ENCODE measurements at regions not wholly inside any gene's neighbourhood (a gene's known extent, or its start where the extent isn't known, plus 50 kb on each side); places are given as distances from the start of the nearest gene placed in this dataset.

DNA sequence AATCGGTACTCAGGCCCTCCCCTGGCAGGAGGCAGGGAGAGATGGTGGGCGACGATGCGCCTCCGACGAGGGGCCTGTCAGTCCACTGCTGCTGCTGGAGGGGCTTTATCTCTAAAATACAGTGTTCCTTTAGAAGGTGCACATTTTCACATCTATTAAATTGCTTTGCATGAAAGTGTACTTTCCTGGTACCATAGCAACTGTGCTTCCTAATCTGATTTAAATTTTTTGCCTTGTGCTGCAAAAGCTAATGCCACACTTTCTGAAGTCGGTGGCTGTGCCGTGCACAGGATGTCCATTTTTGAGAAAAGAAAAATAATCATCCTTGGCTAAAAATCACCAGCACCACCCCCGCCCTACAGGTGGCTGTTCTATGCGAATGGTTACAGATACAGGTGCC lies 262.0 kb upstream of the CDH4 start:
- no peak overlapping the region for H3K27ac ChIP-seq (ENCODE audit: insufficient read depth in 1 of 2, low read depth in 1 of 2, low read length in 2 of 2, poor library complexity in 1 of 2, severe bottlenecking in 2 of 2)
- POLR2A ChIA-PET: no interaction called here
- 100% methylated on average over 4 of the region's 10 CpGs for WGBS (ENCODE audit: insufficient coverage)
- CTCF ChIA-PET: no interaction called here
- H3K4me3 ChIP-seq (ENCODE audit: control insufficient read depth in 1 of 7, extremely low read depth in 1 of 7, insufficient read depth in 4 of 7, low read depth in 2 of 7, low read length in 6 of 7): no peak overlapping the region
- DNase-seq: no peak
- peaks cover 0 to 1% (median 0%) of the 10 kb centered on the region in 5 experiments for H3K27me3 ChIP-seq (replicated peaks in 2 of 5; ENCODE audit: control insufficient read depth in 4 of 5, insufficient read depth in 5 of 5, low read length in 4 of 5)
- peaks cover 0 to 3% (median 0%) of the 10 kb centered on the region in 5 experiments for H3K9me3 ChIP-seq (ENCODE audit: control extremely low read depth in 1 of 5, control insufficient read depth in 4 of 5, insufficient read depth in 2 of 5, low read depth in 1 of 5, low read length in 4 of 5)
- no peaks in the 10 kb centered on the region for H3K36me3 ChIP-seq (ENCODE audit: control insufficient read depth in 4 of 4, insufficient read depth in 4 of 4, low read length in 3 of 4)
- H3K4me1 ChIP-seq (ENCODE audit: control extremely low read depth in 1 of 4, control insufficient read depth in 4 of 4, insufficient read depth in 4 of 4, low read length in 3 of 4): no peaks in the 10 kb centered on the region

DNA sequence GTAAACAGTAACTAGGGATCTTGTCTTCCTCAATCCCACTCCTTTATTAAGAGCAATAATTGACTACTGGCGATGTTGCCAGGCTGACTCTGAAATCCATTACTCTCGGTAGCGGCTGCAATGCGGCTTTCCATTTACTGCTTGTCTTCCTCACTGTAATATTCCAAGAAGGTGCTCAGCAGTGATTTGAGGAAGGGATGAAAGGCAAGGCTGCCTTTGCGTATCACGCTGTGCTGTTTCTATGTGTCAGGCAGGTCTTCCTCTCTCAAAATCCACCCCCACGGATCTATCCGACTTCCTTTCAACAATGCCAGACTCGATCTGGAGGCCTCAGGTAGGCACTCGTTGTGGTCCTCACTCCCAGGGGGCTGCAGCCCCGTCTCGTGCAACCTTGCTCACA lies 261.4 kb upstream of the CDH4 start:
- H3K4me1 ChIP-seq (ENCODE audit: control extremely low read depth in 1 of 4, control insufficient read depth in 4 of 4, insufficient read depth in 4 of 4, low read length in 3 of 4): no peaks in the 10 kb centered on the region
- 90% methylated on average over 12 of the region's 12 CpGs for WGBS (ENCODE audit: insufficient coverage)

DNA sequence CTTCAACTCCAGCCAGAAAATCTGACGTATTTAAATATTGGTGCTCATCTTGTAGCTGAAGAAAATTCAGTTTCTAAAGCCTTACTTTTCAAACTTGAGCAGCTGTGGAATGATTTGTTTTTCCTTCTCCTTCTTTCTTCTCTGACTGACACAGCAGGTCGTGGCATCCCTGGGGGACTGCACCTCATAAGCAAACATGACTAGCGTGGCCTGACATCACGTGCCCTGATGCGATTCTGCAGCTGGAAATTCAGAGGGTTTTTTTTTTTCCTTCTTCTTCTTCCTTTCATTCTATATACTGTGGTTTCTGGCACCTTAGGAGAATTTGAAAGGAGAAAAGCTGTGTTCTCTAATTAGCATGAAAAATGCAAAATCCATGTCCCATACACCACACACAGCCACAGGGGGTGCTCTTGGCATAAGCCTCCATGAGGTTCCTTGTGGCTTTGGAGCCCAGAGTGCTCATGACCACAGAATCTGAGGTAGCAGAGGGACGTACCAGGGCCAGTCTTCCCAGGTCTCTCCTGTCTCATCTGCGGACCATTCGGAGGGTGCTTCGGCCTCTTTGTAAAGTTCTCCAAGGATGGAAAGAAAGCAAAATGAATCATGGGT lies 258.5 kb upstream of the CDH4 start:
- Histone ChIP-seq H3K27ac (ENCODE audit: insufficient read depth in 1 of 2, low read depth in 1 of 2, low read length in 2 of 2, poor library complexity in 1 of 2, severe bottlenecking in 2 of 2) (no peak overlapping the region), H3K36me3 (ENCODE audit: control insufficient read depth in 4 of 4, insufficient read depth in 4 of 4, low read length in 3 of 4) (no peaks in the 10 kb centered on the region), H3K4me3 (ENCODE audit: control insufficient read depth in 1 of 7, extremely low read depth in 1 of 7, insufficient read depth in 4 of 7, low read depth in 2 of 7, low read length in 6 of 7) (no peak overlapping the region), H3K27me3 (replicated peaks in 2 of 5; ENCODE audit: control insufficient read depth in 4 of 5, insufficient read depth in 5 of 5, low read length in 4 of 5) (peaks cover 0 to 5% (median 0%) of the 10 kb centered on the region in 5 experiments), H3K9me3 (ENCODE audit: control extremely low read depth in 1 of 5, control insufficient read depth in 4 of 5, insufficient read depth in 2 of 5, low read depth in 1 of 5, low read length in 4 of 5) (no peaks in the 10 kb centered on the region), H3K4me1 (ENCODE audit: control extremely low read depth in 1 of 4, control insufficient read depth in 4 of 4, insufficient read depth in 4 of 4, low read length in 3 of 4) (no peaks in the 10 kb centered on the region)
- ChIA-PET CTCF (no interaction called here), POLR2A (no interaction called here)
- 83% methylated on average over 5 of the region's 9 CpGs for WGBS (ENCODE audit: insufficient coverage)
- no peak for DNase-seq

More for the DNA sequence above, 261.4 kb upstream of the CDH4 start:
- Histone ChIP-seq H3K27me3 (replicated peaks in 2 of 5; ENCODE audit: control insufficient read depth in 4 of 5, insufficient read depth in 5 of 5, low read length in 4 of 5) (peaks cover 0 to 2% (median 0%) of the 10 kb centered on the region in 5 experiments), H3K27ac (ENCODE audit: insufficient read depth in 1 of 2, low read depth in 1 of 2, low read length in 2 of 2, poor library complexity in 1 of 2, severe bottlenecking in 2 of 2) (no peak overlapping the region), H3K9me3 (ENCODE audit: control extremely low read depth in 1 of 5, control insufficient read depth in 4 of 5, insufficient read depth in 2 of 5, low read depth in 1 of 5, low read length in 4 of 5) (peaks cover 0 to 3% (median 0%) of the 10 kb centered on the region in 5 experiments), H3K4me3 (ENCODE audit: control insufficient read depth in 1 of 7, extremely low read depth in 1 of 7, insufficient read depth in 4 of 7, low read depth in 2 of 7, low read length in 6 of 7) (no peak overlapping the region), H3K36me3 (ENCODE audit: control insufficient read depth in 4 of 4, insufficient read depth in 4 of 4, low read length in 3 of 4) (no peaks in the 10 kb centered on the region)
- no peak for DNase-seq
- ChIA-PET CTCF (no interaction called here), POLR2A (no interaction called here)

- CTCF ChIA-PET: no interaction called here
- Histone ChIP-seq H3K27me3 (replicated peaks in 2 of 5; ENCODE audit: control insufficient read depth in 4 of 5, insufficient read depth in 5 of 5, low read length in 4 of 5) (peaks cover 0 to 5% (median 3%) of the 10 kb centered on the region in 5 experiments), H3K36me3 (ENCODE audit: control insufficient read depth in 4 of 4, insufficient read depth in 4 of 4, low read length in 3 of 4) (no peaks in the 10 kb centered on the region), H3K4me1 (ENCODE audit: control extremely low read depth in 1 of 4, control insufficient read depth in 4 of 4, insufficient read depth in 4 of 4, low read length in 3 of 4) (no peaks in the 10 kb centered on the region), H3K9me3 (ENCODE audit: control extremely low read depth in 1 of 5, control insufficient read depth in 4 of 5, insufficient read depth in 2 of 5, low read depth in 1 of 5, low read length in 4 of 5) (no peaks in the 10 kb centered on the region), H3K4me3 (ENCODE audit: control insufficient read depth in 1 of 7, extremely low read depth in 1 of 7, insufficient read depth in 4 of 7, low read depth in 2 of 7, low read length in 6 of 7) (no peak overlapping the region), H3K27ac (ENCODE audit: insufficient read depth in 1 of 2, low read depth in 1 of 2, low read length in 2 of 2, poor library complexity in 1 of 2, severe bottlenecking in 2 of 2) (no peak overlapping the region)
- DNase-seq: no peak
- POLR2A ChIA-PET: no interaction called here
- 100% methylated on average over 2 of the region's 5 CpGs for WGBS (ENCODE audit: insufficient coverage)
Observed at GRCh38 chr20:60999250-60999649, 252.8 kb upstream of the CDH4 start.

GRCh38 chr20:61002090-61002489 lies 250.0 kb upstream of the CDH4 start:
- Histone ChIP-seq H3K27ac (ENCODE audit: insufficient read depth in 1 of 2, low read depth in 1 of 2, low read length in 2 of 2, poor library complexity in 1 of 2, severe bottlenecking in 2 of 2) (no peak overlapping the region), H3K36me3 (ENCODE audit: control insufficient read depth in 4 of 4, insufficient read depth in 4 of 4, low read length in 3 of 4) (no peaks in the 10 kb centered on the region), H3K9me3 (ENCODE audit: control extremely low read depth in 1 of 5, control insufficient read depth in 4 of 5, insufficient read depth in 2 of 5, low read depth in 1 of 5, low read length in 4 of 5) (no peaks in the 10 kb centered on the region), H3K4me1 (ENCODE audit: control extremely low read depth in 1 of 4, control insufficient read depth in 4 of 4, insufficient read depth in 4 of 4, low read length in 3 of 4) (no peaks in the 10 kb centered on the region), H3K4me3 (ENCODE audit: control insufficient read depth in 1 of 7, extremely low read depth in 1 of 7, insufficient read depth in 4 of 7, low read depth in 2 of 7, low read length in 6 of 7) (no peak overlapping the region), H3K27me3 (replicated peaks in 2 of 5; ENCODE audit: control insufficient read depth in 4 of 5, insufficient read depth in 5 of 5, low read length in 4 of 5) (peaks cover 0 to 4% (median 0%) of the 10 kb centered on the region in 5 experiments)
- ChIA-PET POLR2A (no interaction called here), CTCF (no interaction called here)
- 90% methylated on average over 2 of the region's 6 CpGs for WGBS (ENCODE audit: insufficient coverage)
- no peak for DNase-seq

GRCh38 chr20:61014491-61014890 lies 237.6 kb upstream of the CDH4 start:
- POLR2A ChIA-PET: no interaction called here

GRCh38 chr20:61015602-61016001 lies 236.5 kb upstream of the CDH4 start:
- ChIA-PET POLR2A (no interaction called here), CTCF (no interaction called here)
- no peak overlapping the region for H3K27ac ChIP-seq (ENCODE audit: insufficient read depth in 1 of 2, low read depth in 1 of 2, low read length in 2 of 2, poor library complexity in 1 of 2, severe bottlenecking in 2 of 2)
- H3K4me3 ChIP-seq (ENCODE audit: control insufficient read depth in 1 of 7, extremely low read depth in 1 of 7, insufficient read depth in 4 of 7, low read depth in 2 of 7, low read length in 6 of 7): no peak overlapping the region
- H3K27me3 ChIP-seq (replicated peaks in 2 of 5; ENCODE audit: control insufficient read depth in 4 of 5, insufficient read depth in 5 of 5, low read length in 4 of 5): peaks cover 0 to 8% (median 2%) of the 10 kb centered on the region in 5 experiments
- H3K4me1 ChIP-seq (ENCODE audit: control extremely low read depth in 1 of 4, control insufficient read depth in 4 of 4, insufficient read depth in 4 of 4, low read length in 3 of 4): no peaks in the 10 kb centered on the region
- DNase-seq: no peak
- H3K36me3 ChIP-seq (ENCODE audit: control insufficient read depth in 4 of 4, insufficient read depth in 4 of 4, low read length in 3 of 4): no peaks in the 10 kb centered on the region
- 92% methylated on average over 5 of the region's 6 CpGs for WGBS (ENCODE audit: insufficient coverage)
- H3K9me3 ChIP-seq (ENCODE audit: control extremely low read depth in 1 of 5, control insufficient read depth in 4 of 5, insufficient read depth in 2 of 5, low read depth in 1 of 5, low read length in 4 of 5): peaks cover 0 to 7% (median 3%) of the 10 kb centered on the region in 5 experiments

More at GRCh38 chr20:61014491-61014890, 237.6 kb upstream of the CDH4 start:
- no peak for DNase-seq
- Histone ChIP-seq H3K27me3 (replicated peaks in 2 of 5; ENCODE audit: control insufficient read depth in 4 of 5, insufficient read depth in 5 of 5, low read length in 4 of 5) (peaks cover 0 to 8% (median 2%) of the 10 kb centered on the region in 5 experiments), H3K27ac (ENCODE audit: insufficient read depth in 1 of 2, low read depth in 1 of 2, low read length in 2 of 2, poor library complexity in 1 of 2, severe bottlenecking in 2 of 2) (no peak overlapping the region), H3K4me1 (ENCODE audit: control extremely low read depth in 1 of 4, control insufficient read depth in 4 of 4, insufficient read depth in 4 of 4, low read length in 3 of 4) (no peaks in the 10 kb centered on the region), H3K4me3 (ENCODE audit: control insufficient read depth in 1 of 7, extremely low read depth in 1 of 7, insufficient read depth in 4 of 7, low read depth in 2 of 7, low read length in 6 of 7) (no peak overlapping the region), H3K36me3 (ENCODE audit: control insufficient read depth in 4 of 4, insufficient read depth in 4 of 4, low read length in 3 of 4) (no peaks in the 10 kb centered on the region), H3K9me3 (ENCODE audit: control extremely low read depth in 1 of 5, control insufficient read depth in 4 of 5, insufficient read depth in 2 of 5, low read depth in 1 of 5, low read length in 4 of 5) (peaks cover 0 to 7% (median 3%) of the 10 kb centered on the region in 5 experiments)
- WGBS (ENCODE audit: insufficient coverage): 39% methylated on average over 4 of the region's 5 CpGs
- CTCF ChIA-PET: no interaction called here

Data from common myeloid progenitor, CD34-positive (primary cell).